GM10266 (cell line): ENCODE measurements at regions not wholly inside any gene's neighbourhood (a gene's known extent, or its start where the extent isn't known, plus 50 kb on each side); places are given as distances from the start of the nearest gene placed in this dataset.

Experiments
- DNase-seq: peaks from one replicate; pipeline ENCODE4 v3.0.0; 2012; ENCODE audit errors: extremely low spot score
- TF ChIP-seq, protein P1 (sequence below): IDR thresholded peaks from 2 replicates; pipeline ENCODE4 v1.5.1; 2012; ENCODE audit warnings: mild to moderate bottlenecking, low read depth; ENCODE audit not compliant: control insufficient read depth, insufficient read depth; ENCODE audit errors: missing control alignments

DNA sequence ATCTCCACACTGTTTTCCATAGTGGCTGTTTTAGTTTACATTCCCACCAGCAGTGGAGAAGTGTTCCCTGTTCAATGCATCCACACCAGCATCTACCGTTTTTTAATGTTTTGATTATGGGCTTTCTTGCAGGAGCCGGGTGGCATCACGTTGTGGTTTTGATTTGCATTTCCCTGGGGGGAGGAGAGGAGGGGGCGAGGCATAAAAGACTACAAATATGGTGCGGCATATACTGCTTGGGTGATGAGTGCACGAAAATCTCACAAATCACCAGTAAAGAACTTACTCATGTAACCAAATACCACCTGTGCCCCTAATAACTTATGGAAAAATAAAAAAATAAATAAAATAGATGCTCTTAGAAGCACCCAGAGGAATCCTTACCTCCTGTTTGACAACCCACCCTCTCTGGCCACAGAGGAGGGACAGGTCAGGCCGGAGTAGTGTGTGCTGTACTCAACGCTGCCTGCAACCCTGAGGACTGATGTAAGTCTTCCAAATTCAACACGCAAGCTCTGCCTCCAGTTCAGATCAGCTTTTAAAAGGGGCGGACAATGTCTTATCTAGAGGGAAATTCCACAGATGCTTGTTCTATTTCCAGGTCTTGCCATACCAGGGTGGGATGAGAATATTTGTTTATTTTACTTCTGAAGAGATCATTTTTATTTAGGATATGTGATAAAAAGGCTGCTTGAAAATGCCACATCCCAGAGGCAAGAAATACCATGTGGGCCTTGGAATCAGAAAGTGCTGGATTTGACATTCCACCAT, 329.6 kb upstream of the B3GAT1 start:
- no peak for DNase-seq
- TF ChIP-seq, protein P1, sequence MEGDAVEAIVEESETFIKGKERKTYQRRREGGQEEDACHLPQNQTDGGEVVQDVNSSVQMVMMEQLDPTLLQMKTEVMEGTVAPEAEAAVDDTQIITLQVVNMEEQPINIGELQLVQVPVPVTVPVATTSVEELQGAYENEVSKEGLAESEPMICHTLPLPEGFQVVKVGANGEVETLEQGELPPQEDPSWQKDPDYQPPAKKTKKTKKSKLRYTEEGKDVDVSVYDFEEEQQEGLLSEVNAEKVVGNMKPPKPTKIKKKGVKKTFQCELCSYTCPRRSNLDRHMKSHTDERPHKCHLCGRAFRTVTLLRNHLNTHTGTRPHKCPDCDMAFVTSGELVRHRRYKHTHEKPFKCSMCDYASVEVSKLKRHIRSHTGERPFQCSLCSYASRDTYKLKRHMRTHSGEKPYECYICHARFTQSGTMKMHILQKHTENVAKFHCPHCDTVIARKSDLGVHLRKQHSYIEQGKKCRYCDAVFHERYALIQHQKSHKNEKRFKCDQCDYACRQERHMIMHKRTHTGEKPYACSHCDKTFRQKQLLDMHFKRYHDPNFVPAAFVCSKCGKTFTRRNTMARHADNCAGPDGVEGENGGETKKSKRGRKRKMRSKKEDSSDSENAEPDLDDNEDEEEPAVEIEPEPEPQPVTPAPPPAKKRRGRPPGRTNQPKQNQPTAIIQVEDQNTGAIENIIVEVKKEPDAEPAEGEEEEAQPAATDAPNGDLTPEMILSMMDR, result no peak

DNA sequence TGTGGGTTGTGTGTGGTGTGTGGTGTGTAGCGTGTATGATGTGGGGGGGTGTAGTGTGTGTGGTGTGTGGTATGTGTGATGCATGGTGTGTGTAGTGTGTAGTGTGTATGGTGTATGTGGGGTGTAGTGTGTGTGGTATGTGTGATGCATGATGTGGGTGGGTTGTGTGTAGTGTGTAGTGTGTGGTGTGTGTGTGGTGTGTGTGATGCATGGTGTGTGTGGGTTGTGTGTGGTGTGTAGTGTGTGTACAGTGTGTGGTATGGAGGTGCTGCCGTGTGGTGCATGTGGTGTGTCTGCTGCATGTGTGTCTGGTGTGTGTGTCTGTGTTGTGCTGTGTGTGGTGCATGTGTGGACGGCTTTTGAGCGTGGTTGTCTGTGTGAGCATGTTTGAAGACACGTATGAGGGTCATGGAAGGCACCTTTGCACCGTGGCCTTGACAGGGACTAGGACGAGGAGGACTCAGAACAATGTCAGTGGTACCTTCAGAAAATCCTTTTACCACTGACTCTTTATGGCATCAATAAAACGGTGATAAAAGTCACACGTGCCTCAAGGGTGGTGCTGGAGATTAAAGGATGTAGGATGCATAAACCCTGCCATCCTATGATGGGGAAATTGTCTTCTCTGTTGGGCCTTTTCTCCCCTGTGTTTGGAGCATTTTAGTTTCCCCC, 328.7 kb upstream of the B3GAT1 start:
- TF ChIP-seq, protein P1, result no peak
- no peak for DNase-seq

- TF ChIP-seq, protein P1, result no peak
- no peak for DNase-seq
These were observed 327.1 kb upstream of the B3GAT1 start for GRCh38 chr11:134739136-134739535.

DNA sequence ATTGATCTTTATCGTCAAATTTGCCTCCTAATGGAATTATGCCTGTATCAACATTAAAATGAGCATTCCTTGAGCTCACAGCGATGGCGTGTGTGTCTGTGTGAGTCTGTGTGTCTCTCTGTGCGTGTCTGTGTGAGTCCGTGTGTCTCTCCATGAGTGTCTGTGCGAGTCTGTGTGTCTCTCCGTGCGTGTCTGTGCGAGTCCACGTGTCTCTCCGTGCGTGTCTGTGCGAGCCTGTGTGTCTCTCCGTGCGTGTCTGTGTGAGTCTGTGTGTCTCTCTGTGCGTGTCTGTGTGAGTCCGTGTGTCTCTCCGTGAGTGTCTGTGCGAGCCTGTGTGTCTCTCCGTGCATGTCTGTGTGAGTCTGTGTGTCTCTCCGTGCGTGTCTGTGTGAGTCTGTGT, 326.5 kb upstream of the B3GAT1 start:
- TF ChIP-seq, protein P1, result no peak
- DNase-seq, result no peak

- TF ChIP-seq, protein P1, result no peak
- DNase-seq, result no peak
These were observed 325.8 kb upstream of the B3GAT1 start for GRCh38 chr11:134737563-134738510.

DNA sequence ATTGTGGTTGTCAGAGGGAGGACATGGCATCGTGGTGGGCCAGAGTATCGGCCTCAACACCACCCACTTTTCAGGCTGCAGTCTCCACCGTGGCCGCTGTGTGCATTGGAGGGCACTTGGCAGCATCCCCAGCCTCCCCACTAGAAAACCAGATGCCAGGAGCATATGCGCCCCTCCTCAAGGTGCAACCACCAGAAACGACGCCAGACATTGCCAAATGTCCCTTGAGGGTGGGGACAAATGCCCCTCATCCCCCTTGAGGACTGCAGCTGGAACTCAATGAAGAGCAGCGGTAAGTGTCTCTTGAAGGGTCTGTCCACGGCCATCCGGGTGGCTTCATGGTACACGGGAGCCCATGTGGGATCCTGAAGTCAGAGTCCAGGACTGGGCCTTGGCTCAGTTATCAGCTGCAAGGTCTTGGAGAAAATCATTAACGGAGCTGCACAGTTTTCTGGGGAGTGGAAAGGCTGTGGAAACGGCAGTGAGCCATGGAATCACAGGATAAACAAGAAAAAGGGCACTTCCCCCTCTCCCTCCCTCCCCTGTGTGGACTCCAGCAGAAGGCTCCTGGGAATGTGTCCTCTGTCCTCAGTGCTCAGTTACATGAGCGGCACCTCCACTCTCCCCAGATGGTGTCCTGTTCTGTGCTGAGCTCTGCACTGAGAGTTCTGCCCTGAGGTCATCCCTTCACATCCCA, 324.4 kb upstream of the B3GAT1 start:
- TF ChIP-seq, protein P1, result no peak
- no peak for DNase-seq
